ENCODE measurements at regions not wholly inside any gene's neighbourhood (a gene's known extent, or its start where the extent isn't known, plus 50 kb on each side); places are given as distances from the start of the nearest gene placed in this dataset.

DNA sequence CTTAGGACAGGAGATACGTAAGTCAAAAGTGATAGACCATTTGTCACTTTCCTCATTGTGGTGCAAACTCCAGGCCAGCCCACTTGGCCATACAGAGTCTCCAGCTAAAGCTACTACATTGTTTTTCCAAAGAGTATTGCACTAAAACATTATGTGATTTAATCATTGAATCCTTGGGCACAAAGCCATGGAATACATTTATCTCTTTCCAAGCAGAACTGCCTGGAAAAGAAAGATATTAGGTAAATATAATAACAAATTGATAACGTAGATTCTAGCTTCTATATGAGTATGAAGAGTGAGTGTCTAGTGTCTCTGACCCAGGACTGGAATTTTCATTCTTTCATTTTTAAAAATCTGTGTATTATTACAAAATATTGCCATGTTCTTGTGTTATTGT lies 863.7 kb upstream of the SEMA6D start:
- TF ChIP-seq, protein P1, sequence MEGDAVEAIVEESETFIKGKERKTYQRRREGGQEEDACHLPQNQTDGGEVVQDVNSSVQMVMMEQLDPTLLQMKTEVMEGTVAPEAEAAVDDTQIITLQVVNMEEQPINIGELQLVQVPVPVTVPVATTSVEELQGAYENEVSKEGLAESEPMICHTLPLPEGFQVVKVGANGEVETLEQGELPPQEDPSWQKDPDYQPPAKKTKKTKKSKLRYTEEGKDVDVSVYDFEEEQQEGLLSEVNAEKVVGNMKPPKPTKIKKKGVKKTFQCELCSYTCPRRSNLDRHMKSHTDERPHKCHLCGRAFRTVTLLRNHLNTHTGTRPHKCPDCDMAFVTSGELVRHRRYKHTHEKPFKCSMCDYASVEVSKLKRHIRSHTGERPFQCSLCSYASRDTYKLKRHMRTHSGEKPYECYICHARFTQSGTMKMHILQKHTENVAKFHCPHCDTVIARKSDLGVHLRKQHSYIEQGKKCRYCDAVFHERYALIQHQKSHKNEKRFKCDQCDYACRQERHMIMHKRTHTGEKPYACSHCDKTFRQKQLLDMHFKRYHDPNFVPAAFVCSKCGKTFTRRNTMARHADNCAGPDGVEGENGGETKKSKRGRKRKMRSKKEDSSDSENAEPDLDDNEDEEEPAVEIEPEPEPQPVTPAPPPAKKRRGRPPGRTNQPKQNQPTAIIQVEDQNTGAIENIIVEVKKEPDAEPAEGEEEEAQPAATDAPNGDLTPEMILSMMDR (IDR thresholded peaks at IDR 0.05), result no peak
- TF ChIP-seq POLR2A (IDR thresholded peaks at IDR 0.05), result no peak

Measured in lower leg skin (tissue), 3 donors.